Superior temporal gyrus (tissue), 1 donor: ENCODE measurements at regions not wholly inside any gene's neighbourhood (a gene's known extent, or its start where the extent isn't known, plus 50 kb on each side); places are given as distances from the start of the nearest gene placed in this dataset.
"Not testable (repeated sequence)": the region's sequence is repeated elsewhere in the genome, so short reads cannot be mapped to it uniquely, and the experiment has no call there.

ENCODE experiments used
- DNase-seq: peaks from one replicate; pipeline ENCODE4 v3.0.0-alpha.2; 2016; ENCODE audit errors: extremely low spot score

DNA sequence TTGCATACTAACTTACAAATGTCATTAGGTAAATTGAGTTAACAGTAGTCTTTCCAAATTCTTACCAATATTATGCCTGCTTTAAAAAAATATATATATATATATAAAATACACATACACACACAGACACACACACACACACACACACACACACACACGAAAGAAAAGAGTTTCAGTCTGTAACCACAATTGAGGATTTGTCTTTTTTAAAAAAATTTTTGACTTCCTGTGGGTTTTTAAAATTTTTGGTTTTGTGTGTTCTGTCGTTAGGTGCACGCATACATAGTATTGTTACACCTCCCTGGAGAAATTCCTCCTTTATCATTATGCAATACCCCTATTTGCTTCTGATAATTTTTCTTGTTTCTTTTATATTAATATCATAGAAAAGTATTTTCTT lies 129.3 kb upstream of the LRRC61 start:
- DNase-seq: not testable (repeated sequence)
